ENCODE measurements at regions not wholly inside any gene's neighbourhood (a gene's known extent, or its start where the extent isn't known, plus 50 kb on each side); places are given as distances from the start of the nearest gene placed in this dataset.

- TF ChIP-seq HNF1A (IDR thresholded peaks at IDR 0.05; ENCODE audit: low read depth) (peak; percentile 65; the same call in 1 of the 2 replicates), HNF1A (CRISPR knock-in tag; IDR thresholded peaks at IDR 0.05; ENCODE audit: borderline replicate concordance) (peak; percentile 77; the same call in 1 of the 2 replicates), IRF1 (CRISPR knock-in tag; IDR thresholded peaks at IDR 0.05; ENCODE audit: low read depth) (no peak), ZNF790 (CRISPR knock-in tag; IDR thresholded peaks at IDR 0.05; ENCODE audit: borderline replicate concordance) (no peak), ZSCAN22 (CRISPR knock-in tag; IDR thresholded peaks at IDR 0.05) (no peak), ZNF234 (CRISPR knock-in tag; conservative IDR thresholded peaks at IDR 0.05) (no peak), ZNF775 (CRISPR knock-in tag; IDR thresholded peaks at IDR 0.05; ENCODE audit: borderline replicate concordance) (peak; percentile 80; the same call in 1 of the 2 replicates), RNF2 (conservative IDR thresholded peaks at IDR 0.05; ENCODE audit: low read depth) (no peak), ZNF773 (CRISPR knock-in tag; IDR thresholded peaks at IDR 0.05; ENCODE audit: borderline replicate concordance) (no peak), SRY (CRISPR knock-in tag; IDR thresholded peaks at IDR 0.05) (no peak), ZNF496 (CRISPR knock-in tag; IDR thresholded peaks at IDR 0.05; ENCODE audit: insufficient replicate concordance) (no peak), YEATS4 (CRISPR knock-in tag; IDR thresholded peaks at IDR 0.05; ENCODE audit: borderline replicate concordance) (peak; percentile 48; the same call in 1 of the 2 replicates), ZC3H4 (CRISPR knock-in tag; IDR thresholded peaks at IDR 0.05; ENCODE audit: borderline replicate concordance) (no peak), ZBTB44 (CRISPR knock-in tag; IDR thresholded peaks at IDR 0.05) (no peak)
- TF ChIP-seq, protein P1, sequence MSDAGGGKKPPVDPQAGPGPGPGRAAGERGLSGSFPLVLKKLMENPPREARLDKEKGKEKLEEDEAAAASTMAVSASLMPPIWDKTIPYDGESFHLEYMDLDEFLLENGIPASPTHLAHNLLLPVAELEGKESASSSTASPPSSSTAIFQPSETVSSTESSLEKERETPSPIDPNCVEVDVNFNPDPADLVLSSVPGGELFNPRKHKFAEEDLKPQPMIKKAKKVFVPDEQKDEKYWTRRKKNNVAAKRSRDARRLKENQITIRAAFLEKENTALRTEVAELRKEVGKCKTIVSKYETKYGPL (CRISPR knock-in tag; IDR thresholded peaks at IDR 0.05) = peak; percentile 57; the same call in 1 of the 2 replicates
- TF ChIP-seq, protein P2, sequence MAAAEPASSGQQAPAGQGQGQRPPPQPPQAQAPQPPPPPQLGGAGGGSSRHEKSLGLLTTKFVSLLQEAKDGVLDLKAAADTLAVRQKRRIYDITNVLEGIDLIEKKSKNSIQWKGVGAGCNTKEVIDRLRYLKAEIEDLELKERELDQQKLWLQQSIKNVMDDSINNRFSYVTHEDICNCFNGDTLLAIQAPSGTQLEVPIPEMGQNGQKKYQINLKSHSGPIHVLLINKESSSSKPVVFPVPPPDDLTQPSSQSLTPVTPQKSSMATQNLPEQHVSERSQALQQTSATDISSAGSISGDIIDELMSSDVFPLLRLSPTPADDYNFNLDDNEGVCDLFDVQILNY (CRISPR knock-in tag; conservative IDR thresholded peaks at IDR 0.05) = no peak
- TF ChIP-seq, protein P3, sequence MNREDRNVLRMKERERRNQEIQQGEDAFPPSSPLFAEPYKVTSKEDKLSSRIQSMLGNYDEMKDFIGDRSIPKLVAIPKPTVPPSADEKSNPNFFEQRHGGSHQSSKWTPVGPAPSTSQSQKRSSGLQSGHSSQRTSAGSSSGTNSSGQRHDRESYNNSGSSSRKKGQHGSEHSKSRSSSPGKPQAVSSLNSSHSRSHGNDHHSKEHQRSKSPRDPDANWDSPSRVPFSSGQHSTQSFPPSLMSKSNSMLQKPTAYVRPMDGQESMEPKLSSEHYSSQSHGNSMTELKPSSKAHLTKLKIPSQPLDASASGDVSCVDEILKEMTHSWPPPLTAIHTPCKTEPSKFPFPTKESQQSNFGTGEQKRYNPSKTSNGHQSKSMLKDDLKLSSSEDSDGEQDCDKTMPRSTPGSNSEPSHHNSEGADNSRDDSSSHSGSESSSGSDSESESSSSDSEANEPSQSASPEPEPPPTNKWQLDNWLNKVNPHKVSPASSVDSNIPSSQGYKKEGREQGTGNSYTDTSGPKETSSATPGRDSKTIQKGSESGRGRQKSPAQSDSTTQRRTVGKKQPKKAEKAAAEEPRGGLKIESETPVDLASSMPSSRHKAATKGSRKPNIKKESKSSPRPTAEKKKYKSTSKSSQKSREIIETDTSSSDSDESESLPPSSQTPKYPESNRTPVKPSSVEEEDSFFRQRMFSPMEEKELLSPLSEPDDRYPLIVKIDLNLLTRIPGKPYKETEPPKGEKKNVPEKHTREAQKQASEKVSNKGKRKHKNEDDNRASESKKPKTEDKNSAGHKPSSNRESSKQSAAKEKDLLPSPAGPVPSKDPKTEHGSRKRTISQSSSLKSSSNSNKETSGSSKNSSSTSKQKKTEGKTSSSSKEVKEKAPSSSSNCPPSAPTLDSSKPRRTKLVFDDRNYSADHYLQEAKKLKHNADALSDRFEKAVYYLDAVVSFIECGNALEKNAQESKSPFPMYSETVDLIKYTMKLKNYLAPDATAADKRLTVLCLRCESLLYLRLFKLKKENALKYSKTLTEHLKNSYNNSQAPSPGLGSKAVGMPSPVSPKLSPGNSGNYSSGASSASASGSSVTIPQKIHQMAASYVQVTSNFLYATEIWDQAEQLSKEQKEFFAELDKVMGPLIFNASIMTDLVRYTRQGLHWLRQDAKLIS (CRISPR knock-in tag; IDR thresholded peaks at IDR 0.05) = no peak
Observed at GRCh38 chr12:66048835-66049537, 81.6 kb downstream of the LLPH start (continued).

All from HepG2 (cell line).